ENCODE measurements at regions not wholly inside any gene's neighbourhood (a gene's known extent, or its start where the extent isn't known, plus 50 kb on each side); places are given as distances from the start of the nearest gene placed in this dataset.
"Not testable (repeated sequence)": the region's sequence is repeated elsewhere in the genome, so short reads cannot be mapped to it uniquely, and the experiment has no call there.

DNA sequence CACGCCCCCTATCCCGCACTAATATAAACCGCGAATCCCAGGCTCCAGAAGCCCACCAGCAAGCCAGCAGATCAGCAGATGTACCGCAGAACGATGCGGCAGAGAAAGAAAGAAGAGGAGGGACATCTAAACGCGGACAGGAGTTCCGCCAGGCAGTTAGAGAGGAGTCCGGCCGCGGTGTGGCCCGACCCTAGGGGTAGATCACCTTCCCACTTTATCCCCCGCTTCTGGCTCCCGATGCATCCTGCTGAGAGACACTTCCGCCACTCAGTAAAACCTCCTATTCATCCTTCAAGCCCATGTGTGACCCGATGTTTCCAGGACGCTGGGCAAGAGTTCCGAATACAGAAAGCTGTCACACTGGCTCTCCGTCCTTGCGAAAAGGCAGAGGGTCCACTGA lies 1046.8 kb downstream of the SLITRK5 start:
- TF ChIP-seq, protein P1, sequence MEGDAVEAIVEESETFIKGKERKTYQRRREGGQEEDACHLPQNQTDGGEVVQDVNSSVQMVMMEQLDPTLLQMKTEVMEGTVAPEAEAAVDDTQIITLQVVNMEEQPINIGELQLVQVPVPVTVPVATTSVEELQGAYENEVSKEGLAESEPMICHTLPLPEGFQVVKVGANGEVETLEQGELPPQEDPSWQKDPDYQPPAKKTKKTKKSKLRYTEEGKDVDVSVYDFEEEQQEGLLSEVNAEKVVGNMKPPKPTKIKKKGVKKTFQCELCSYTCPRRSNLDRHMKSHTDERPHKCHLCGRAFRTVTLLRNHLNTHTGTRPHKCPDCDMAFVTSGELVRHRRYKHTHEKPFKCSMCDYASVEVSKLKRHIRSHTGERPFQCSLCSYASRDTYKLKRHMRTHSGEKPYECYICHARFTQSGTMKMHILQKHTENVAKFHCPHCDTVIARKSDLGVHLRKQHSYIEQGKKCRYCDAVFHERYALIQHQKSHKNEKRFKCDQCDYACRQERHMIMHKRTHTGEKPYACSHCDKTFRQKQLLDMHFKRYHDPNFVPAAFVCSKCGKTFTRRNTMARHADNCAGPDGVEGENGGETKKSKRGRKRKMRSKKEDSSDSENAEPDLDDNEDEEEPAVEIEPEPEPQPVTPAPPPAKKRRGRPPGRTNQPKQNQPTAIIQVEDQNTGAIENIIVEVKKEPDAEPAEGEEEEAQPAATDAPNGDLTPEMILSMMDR (IDR thresholded peaks at IDR 0.05; ENCODE audit: insufficient read depth, missing control alignments) = no peak
- FAIRE-seq (no peak), DNase-seq (ENCODE audit: insufficient read length, low spot score) (no peak)

DNA sequence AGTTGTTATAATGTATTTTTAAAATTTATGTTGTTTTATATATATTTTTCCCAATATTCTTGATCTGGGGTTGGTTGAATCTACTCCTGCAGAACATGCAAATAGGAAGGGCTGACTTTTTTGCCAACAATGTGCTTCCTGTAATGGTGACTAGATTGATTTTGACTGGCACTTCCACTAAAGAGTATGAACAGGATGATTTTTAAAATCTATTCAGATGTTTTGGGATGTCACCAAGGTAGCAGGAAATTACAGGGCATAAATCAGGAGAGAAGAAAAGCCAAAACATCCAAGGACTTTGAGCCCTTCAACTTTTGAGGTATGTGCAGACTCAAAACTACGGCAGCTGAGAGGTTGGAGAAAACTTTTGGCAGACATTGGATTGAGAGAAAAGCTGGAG lies 1047.6 kb downstream of the SLITRK5 start:
- TF ChIP-seq, protein P1 (IDR thresholded peaks at IDR 0.05; ENCODE audit: insufficient read depth, missing control alignments) = no peak
- DNase-seq (ENCODE audit: insufficient read length, low spot score) (no peak), FAIRE-seq (no peak)

DNA sequence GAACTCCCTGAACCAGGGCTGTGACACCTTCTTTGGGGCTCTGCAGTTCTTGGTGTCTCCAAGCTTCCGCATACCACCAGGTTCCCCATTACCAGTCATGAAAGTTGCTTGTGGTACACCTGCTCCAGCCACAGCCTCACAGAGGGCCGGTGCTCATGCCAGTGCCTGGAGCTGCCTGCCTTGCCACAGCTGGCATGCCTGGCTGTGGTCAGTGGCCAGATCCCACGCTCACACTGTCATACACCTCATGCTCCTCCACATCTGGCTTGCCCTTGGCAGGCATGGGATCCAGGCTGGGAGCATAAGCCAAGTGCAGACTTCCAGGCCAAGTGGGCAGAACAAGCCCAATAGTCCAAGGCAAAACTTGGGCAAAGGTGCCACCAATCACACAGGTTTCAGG lies 1054.9 kb downstream of the SLITRK5 start:
- DNase-seq (ENCODE audit: insufficient read length, low spot score) (no peak), FAIRE-seq (no peak)
- TF ChIP-seq, protein P1 (IDR thresholded peaks at IDR 0.05; ENCODE audit: insufficient read depth, missing control alignments) = no peak

DNA sequence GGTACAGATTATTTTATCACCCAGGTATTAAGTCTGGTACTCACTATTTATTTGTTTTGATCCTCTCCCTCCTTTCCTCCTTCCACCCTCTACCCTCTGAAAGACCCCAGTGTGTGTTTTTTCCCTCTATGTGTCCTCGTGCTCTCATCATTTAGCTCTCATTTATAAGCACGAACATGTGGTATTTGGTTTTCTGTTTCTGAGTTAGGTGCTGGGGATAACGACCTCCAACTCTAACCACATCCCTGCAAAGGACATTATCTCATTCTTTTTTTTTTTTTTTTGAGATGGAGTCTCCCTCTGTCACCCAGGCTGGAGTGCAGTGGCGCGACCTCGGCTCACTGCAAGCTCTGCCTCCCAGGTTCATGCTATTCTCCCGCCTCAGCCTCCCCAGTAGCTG lies 1056.1 kb downstream of the SLITRK5 start:
- FAIRE-seq; DNase-seq (ENCODE audit: insufficient read length, low spot score): not testable (repeated sequence)

- DNase-seq (ENCODE audit: insufficient read length, low spot score) (no peak), FAIRE-seq (no peak)
- TF ChIP-seq, protein P1 (IDR thresholded peaks at IDR 0.05; ENCODE audit: insufficient read depth, missing control alignments) = no peak
Measured at GRCh38 chr13:88729605-88730004, 1058.4 kb downstream of the SLITRK5 start.

- DNase-seq (ENCODE audit: insufficient read length, low spot score) = no peak
- FAIRE-seq = no peak
- TF ChIP-seq, protein P1 (IDR thresholded peaks at IDR 0.05; ENCODE audit: insufficient read depth, missing control alignments) = no peak
Measured at GRCh38 chr13:88736026-88736425, 1064.9 kb downstream of the SLITRK5 start.

- DNase-seq (ENCODE audit: insufficient read length, low spot score) (no peak), FAIRE-seq (no peak)
Measured at GRCh38 chr13:88739195-88739594, 1068.0 kb downstream of the SLITRK5 start.

More at GRCh38 chr13:88739195-88739594, 1068.0 kb downstream of the SLITRK5 start:
- TF ChIP-seq, protein P1 (IDR thresholded peaks at IDR 0.05; ENCODE audit: insufficient read depth, missing control alignments) = no peak
